GM23338 (cell line): ENCODE measurements at regions not wholly inside any gene's neighbourhood (a gene's known extent, or its start where the extent isn't known, plus 50 kb on each side); places are given as distances from the start of the nearest gene placed in this dataset.

Experiments used
- ATAC-seq: fragments of 200-7000 bp; cut with Tn5 transposase; 3 replicates; pipeline ENCODE4 v1.9.1; 2020
- DNase-seq: peaks from one replicate; pipeline ENCODE4 v3.0.0-alpha.2; 2015; ENCODE audit warnings: low spot score
- H2AFZ ChIP-seq: fragments of 200-600 bp; sonication (generic); 2 replicates; pipeline ENCODE4 v1.8.0; 2016; ENCODE audit warnings: antibody characterized with exemption, mild to moderate bottlenecking, moderate library complexity
- H3F3A ChIP-seq: fragments of 200-600 bp; sonication (generic); replicated peaks from 2 replicates; pipeline ENCODE4 v1.8.0; 2017; ENCODE audit warnings: antibody characterized with exemption, mixed run types, low read depth
- H3K27ac ChIP-seq: fragments of 200-600 bp; sonication (generic); 2 replicates; pipeline ENCODE4 v1.6.1; 2016; ENCODE audit warnings: low read depth
- H3K27me3 ChIP-seq: fragments of 200-600 bp; sonication (generic); 2 replicates; pipeline ENCODE4 v1.8.0; 2016; ENCODE audit warnings: mild to moderate bottlenecking, mixed run types, moderate library complexity; ENCODE audit not compliant: insufficient read depth
- H3K36me3 ChIP-seq: fragments of 200-600 bp; sonication (generic); 2 replicates; pipeline ENCODE4 v1.8.0; 2016; ENCODE audit warnings: mild to moderate bottlenecking; ENCODE audit not compliant: insufficient read depth
- H3K4me1 ChIP-seq: fragments of 200-600 bp; sonication (generic); 2 replicates; pipeline ENCODE4 v1.8.0; 2016; ENCODE audit warnings: mild to moderate bottlenecking, moderate library complexity; ENCODE audit not compliant: insufficient read depth
- H3K4me2 ChIP-seq: fragments of 200-600 bp; sonication (generic); 2 replicates; pipeline ENCODE4 v1.7.1; 2017; ENCODE audit warnings: mixed run types
- H3K4me3 ChIP-seq: fragments of 200-600 bp; sonication (generic); 2 replicates; pipeline ENCODE4 v1.6.1; 2016; ENCODE audit warnings: mixed run types
- H3K79me2 ChIP-seq: fragments of 200-600 bp; sonication (generic); replicated peaks from 2 replicates; pipeline ENCODE4 v1.8.0; 2017; ENCODE audit warnings: mild to moderate bottlenecking; ENCODE audit not compliant: insufficient read depth
- H3K9me2 ChIP-seq: fragments of 200-600 bp; sonication (generic); 2 replicates; pipeline ENCODE4 v1.8.0; 2017; ENCODE audit not compliant: insufficient read depth
- H4K20me1 ChIP-seq: fragments of 200-600 bp; sonication (generic); replicated peaks from 2 replicates; pipeline ENCODE4 v1.8.0; 2017; ENCODE audit warnings: mild to moderate bottlenecking; ENCODE audit not compliant: insufficient read depth
- H3K27ac Mint-ChIP-seq: 2 replicates; pipeline ENCODE4 v1.8.0; 2020; ENCODE audit warnings: inconsistent platforms, mild to moderate bottlenecking, moderate library complexity, mixed read lengths
- H3K27me3 Mint-ChIP-seq: 3 replicates; pipeline ENCODE4 v1.8.0; 2022; ENCODE audit warnings: low read depth, mild to moderate bottlenecking, moderate library complexity, mixed read lengths, inconsistent platforms; ENCODE audit not compliant: insufficient read depth, poor library complexity
- H3K36me3 Mint-ChIP-seq: 3 replicates; pipeline ENCODE4 v1.8.0; 2021; ENCODE audit warnings: low read depth, mild to moderate bottlenecking, inconsistent platforms, moderate library complexity, mixed read lengths
- H3K4me1 Mint-ChIP-seq: 3 replicates; pipeline ENCODE4 v1.8.0; 2020; ENCODE audit warnings: mild to moderate bottlenecking, inconsistent platforms, mixed read lengths
- H3K4me3 Mint-ChIP-seq: 3 replicates; pipeline ENCODE4 v1.8.0; 2021; ENCODE audit warnings: moderate library complexity, mild to moderate bottlenecking, inconsistent platforms, mixed read lengths
- H3K9me3 Mint-ChIP-seq: 3 replicates; pipeline ENCODE4 v1.8.0; 2020; ENCODE audit warnings: moderate library complexity, mild to moderate bottlenecking, inconsistent platforms, mixed read lengths
- CREB1 ChIP-seq: fragments of 250-450 bp; sonication (Bioruptor Pico); IDR thresholded peaks from 2 replicates; pipeline ENCODE4 v1.5.0; 2020; ENCODE audit warnings: low read depth, mild to moderate bottlenecking, moderate library complexity
- EZH2phosphoT487 ChIP-seq: fragments of 200-600 bp; sonication (generic); IDR thresholded peaks from one replicate; pipeline ENCODE4 v1.8.1; 2018; ENCODE audit warnings: antibody characterized with exemption; ENCODE audit not compliant: unreplicated experiment
- JUNB ChIP-seq: IDR thresholded peaks from one replicate; pipeline ENCODE4 v1.6.1; 2016; ENCODE audit warnings: antibody characterized with exemption; ENCODE audit not compliant: unreplicated experiment
- NANOG ChIP-seq: IDR thresholded peaks from 2 replicates; pipeline ENCODE4 v1.6.1; 2016; ENCODE audit warnings: antibody characterized with exemption, borderline replicate concordance
- POLR2AphosphoS5 ChIP-seq: IDR thresholded peaks from 2 replicates; pipeline ENCODE4 v1.6.1; 2016; ENCODE audit warnings: antibody characterized with exemption, low read depth
- STAT1 ChIP-seq: IDR thresholded peaks from one replicate; pipeline ENCODE4 v1.6.1; 2016; ENCODE audit warnings: antibody characterized with exemption; ENCODE audit not compliant: unreplicated experiment
- ZNF114 ChIP-seq: fragments of 250-450 bp; sonication (Bioruptor Pico); IDR thresholded peaks from 2 replicates; pipeline ENCODE4 v1.5.0; 2020; ENCODE audit warnings: mild to moderate bottlenecking, moderate library complexity
- ZNF331 ChIP-seq: fragments of 250-450 bp; sonication (Bioruptor Pico); IDR thresholded peaks from 2 replicates; pipeline ENCODE4 v1.5.0; 2020; ENCODE audit warnings: low read depth, mild to moderate bottlenecking, moderate library complexity
- TF ChIP-seq, protein P1 (sequence below): fragments of 250-450 bp; sonication (Bioruptor Pico); IDR thresholded peaks from 2 replicates; pipeline ENCODE4 v1.5.0; 2020; ENCODE audit warnings: mild to moderate bottlenecking, moderate library complexity
- TF ChIP-seq, protein P2 (sequence below), 2 experiments: fragments of 200-600 bp in 1 of 2; sonication (generic) in 1 of 2; conservative IDR thresholded peaks; 2 replicates each; pipeline versions ENCODE4 v1.5.1 to v1.6.1; 2016 to 2017; ENCODE audit warnings: antibody characterized with exemption in 2 of 2, low read depth in 2 of 2, mild to moderate bottlenecking in 2 of 2, moderate library complexity in 1 of 2
- TF ChIP-seq, protein P3 (sequence below): IDR thresholded peaks from 2 replicates; pipeline ENCODE4 v1.6.1; 2016; ENCODE audit warnings: antibody characterized with exemption
- TF ChIP-seq, protein P4 (sequence below): IDR thresholded peaks from one replicate; pipeline ENCODE4 v1.6.1; 2018; ENCODE audit warnings: antibody characterized with exemption; ENCODE audit not compliant: unreplicated experiment

DNA sequence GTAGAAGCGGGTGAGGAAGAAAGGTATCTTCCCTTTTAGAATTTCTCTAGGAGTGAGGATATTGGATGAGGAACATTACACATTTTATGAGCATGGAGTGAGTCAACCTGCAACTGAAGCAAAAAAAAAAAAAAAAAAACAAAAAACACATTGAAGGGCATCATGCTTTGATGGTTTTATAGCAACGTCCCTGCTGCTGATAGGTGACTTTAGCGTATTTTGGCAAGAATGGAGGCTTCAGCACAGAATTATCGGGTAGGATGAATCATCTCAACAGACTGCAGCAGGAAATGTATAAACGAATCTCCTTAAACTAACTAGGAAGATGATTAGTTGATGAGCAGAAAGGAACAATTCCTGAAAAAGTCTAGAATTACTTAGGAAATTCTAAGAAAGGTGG is 1359.6 kb upstream of the ATXN8OS start:
- H3K27ac ChIP-seq: no peak overlapping the region
- ATAC-seq: no peak
- no peaks in the 10 kb centered on the region for H4K20me1 ChIP-seq
- no peaks in the 10 kb centered on the region for H3K9me3 Mint-ChIP-seq
- TF ChIP-seq, protein P1, sequence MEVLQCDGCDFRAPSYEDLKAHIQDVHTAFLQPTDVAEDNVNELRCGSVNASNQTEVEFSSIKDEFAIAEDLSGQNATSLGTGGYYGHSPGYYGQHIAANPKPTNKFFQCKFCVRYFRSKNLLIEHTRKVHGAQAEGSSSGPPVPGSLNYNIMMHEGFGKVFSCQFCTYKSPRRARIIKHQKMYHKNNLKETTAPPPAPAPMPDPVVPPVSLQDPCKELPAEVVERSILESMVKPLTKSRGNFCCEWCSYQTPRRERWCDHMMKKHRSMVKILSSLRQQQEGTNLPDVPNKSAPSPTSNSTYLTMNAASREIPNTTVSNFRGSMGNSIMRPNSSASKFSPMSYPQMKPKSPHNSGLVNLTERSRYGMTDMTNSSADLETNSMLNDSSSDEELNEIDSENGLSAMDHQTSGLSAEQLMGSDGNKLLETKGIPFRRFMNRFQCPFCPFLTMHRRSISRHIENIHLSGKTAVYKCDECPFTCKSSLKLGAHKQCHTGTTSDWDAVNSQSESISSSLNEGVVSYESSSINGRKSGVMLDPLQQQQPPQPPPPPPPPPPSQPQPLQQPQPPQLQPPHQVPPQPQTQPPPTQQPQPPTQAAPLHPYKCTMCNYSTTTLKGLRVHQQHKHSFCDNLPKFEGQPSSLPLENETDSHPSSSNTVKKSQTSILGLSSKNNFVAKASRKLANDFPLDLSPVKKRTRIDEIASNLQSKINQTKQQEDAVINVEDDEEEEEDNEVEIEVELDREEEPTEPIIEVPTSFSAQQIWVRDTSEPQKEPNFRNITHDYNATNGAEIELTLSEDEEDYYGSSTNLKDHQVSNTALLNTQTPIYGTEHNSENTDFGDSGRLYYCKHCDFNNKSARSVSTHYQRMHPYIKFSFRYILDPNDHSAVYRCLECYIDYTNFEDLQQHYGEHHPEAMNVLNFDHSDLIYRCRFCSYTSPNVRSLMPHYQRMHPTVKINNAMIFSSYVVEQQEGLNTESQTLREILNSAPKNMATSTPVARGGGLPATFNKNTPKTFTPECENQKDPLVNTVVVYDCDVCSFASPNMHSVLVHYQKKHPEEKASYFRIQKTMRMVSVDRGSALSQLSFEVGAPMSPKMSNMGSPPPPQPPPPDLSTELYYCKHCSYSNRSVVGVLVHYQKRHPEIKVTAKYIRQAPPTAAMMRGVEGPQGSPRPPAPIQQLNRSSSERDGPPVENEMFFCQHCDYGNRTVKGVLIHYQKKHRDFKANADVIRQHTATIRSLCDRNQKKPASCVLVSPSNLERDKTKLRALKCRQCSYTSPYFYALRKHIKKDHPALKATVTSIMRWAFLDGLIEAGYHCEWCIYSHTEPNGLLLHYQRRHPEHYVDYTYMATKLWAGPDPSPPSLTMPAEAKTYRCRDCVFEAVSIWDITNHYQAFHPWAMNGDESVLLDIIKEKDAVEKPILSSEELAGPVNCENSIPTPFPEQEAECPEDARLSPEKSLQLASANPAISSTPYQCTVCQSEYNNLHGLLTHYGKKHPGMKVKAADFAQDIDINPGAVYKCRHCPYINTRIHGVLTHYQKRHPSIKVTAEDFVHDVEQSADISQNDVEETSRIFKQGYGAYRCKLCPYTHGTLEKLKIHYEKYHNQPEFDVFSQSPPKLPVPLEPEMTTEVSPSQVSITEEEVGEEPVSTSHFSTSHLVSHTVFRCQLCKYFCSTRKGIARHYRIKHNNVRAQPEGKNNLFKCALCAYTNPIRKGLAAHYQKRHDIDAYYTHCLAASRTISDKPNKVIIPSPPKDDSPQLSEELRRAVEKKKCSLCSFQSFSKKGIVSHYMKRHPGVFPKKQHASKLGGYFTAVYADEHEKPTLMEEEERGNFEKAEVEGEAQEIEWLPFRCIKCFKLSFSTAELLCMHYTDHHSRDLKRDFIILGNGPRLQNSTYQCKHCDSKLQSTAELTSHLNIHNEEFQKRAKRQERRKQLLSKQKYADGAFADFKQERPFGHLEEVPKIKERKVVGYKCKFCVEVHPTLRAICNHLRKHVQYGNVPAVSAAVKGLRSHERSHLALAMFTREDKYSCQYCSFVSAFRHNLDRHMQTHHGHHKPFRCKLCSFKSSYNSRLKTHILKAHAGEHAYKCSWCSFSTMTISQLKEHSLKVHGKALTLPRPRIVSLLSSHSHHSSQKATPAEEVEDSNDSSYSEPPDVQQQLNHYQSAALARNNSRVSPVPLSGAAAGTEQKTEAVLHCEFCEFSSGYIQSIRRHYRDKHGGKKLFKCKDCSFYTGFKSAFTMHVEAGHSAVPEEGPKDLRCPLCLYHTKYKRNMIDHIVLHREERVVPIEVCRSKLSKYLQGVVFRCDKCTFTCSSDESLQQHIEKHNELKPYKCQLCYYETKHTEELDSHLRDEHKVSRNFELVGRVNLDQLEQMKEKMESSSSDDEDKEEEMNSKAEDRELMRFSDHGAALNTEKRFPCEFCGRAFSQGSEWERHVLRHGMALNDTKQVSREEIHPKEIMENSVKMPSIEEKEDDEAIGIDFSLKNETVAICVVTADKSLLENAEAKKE (CRISPR knock-in tag): no peak
- TF ChIP-seq NANOG (no peak), CREB1 (no peak), POLR2AphosphoS5 (no peak), EZH2phosphoT487 (no peak), STAT1 (no peak), JUNB (no peak), ZNF114 (CRISPR knock-in tag) (no peak), ZNF331 (CRISPR knock-in tag) (no peak)
- TF ChIP-seq, protein P2, sequence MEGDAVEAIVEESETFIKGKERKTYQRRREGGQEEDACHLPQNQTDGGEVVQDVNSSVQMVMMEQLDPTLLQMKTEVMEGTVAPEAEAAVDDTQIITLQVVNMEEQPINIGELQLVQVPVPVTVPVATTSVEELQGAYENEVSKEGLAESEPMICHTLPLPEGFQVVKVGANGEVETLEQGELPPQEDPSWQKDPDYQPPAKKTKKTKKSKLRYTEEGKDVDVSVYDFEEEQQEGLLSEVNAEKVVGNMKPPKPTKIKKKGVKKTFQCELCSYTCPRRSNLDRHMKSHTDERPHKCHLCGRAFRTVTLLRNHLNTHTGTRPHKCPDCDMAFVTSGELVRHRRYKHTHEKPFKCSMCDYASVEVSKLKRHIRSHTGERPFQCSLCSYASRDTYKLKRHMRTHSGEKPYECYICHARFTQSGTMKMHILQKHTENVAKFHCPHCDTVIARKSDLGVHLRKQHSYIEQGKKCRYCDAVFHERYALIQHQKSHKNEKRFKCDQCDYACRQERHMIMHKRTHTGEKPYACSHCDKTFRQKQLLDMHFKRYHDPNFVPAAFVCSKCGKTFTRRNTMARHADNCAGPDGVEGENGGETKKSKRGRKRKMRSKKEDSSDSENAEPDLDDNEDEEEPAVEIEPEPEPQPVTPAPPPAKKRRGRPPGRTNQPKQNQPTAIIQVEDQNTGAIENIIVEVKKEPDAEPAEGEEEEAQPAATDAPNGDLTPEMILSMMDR (conservative IDR thresholded peaks at IDR 0.05; ENCODE audit: low read depth in 2 of 2): no peak
- TF ChIP-seq, protein P3, sequence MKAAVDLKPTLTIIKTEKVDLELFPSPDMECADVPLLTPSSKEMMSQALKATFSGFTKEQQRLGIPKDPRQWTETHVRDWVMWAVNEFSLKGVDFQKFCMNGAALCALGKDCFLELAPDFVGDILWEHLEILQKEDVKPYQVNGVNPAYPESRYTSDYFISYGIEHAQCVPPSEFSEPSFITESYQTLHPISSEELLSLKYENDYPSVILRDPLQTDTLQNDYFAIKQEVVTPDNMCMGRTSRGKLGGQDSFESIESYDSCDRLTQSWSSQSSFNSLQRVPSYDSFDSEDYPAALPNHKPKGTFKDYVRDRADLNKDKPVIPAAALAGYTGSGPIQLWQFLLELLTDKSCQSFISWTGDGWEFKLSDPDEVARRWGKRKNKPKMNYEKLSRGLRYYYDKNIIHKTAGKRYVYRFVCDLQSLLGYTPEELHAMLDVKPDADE: no peak
- TF ChIP-seq, protein P4, sequence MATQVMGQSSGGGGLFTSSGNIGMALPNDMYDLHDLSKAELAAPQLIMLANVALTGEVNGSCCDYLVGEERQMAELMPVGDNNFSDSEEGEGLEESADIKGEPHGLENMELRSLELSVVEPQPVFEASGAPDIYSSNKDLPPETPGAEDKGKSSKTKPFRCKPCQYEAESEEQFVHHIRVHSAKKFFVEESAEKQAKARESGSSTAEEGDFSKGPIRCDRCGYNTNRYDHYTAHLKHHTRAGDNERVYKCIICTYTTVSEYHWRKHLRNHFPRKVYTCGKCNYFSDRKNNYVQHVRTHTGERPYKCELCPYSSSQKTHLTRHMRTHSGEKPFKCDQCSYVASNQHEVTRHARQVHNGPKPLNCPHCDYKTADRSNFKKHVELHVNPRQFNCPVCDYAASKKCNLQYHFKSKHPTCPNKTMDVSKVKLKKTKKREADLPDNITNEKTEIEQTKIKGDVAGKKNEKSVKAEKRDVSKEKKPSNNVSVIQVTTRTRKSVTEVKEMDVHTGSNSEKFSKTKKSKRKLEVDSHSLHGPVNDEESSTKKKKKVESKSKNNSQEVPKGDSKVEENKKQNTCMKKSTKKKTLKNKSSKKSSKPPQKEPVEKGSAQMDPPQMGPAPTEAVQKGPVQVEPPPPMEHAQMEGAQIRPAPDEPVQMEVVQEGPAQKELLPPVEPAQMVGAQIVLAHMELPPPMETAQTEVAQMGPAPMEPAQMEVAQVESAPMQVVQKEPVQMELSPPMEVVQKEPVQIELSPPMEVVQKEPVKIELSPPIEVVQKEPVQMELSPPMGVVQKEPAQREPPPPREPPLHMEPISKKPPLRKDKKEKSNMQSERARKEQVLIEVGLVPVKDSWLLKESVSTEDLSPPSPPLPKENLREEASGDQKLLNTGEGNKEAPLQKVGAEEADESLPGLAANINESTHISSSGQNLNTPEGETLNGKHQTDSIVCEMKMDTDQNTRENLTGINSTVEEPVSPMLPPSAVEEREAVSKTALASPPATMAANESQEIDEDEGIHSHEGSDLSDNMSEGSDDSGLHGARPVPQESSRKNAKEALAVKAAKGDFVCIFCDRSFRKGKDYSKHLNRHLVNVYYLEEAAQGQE: no peak
- no peaks in the 10 kb centered on the region for H3K36me3 ChIP-seq
- DNase-seq: no peak
- H3K4me1 Mint-ChIP-seq: peaks cover 18% of the 10 kb centered on the region
- no peaks in the 10 kb centered on the region for H3K27me3 ChIP-seq
- no peak overlapping the region for H3K4me2 ChIP-seq
- H3F3A ChIP-seq: no peaks in the 10 kb centered on the region
- H3K4me3 ChIP-seq: no peak overlapping the region
- no peaks in the 10 kb centered on the region for H3K27me3 Mint-ChIP-seq
- H3K4me1 ChIP-seq: peaks cover 19% of the 10 kb centered on the region; the same call in 1 of the 2 replicates
- no peaks in the 10 kb centered on the region for H3K79me2 ChIP-seq
- no peaks in the 10 kb centered on the region for H3K36me3 Mint-ChIP-seq
- no peaks in the 10 kb centered on the region for H3K9me2 ChIP-seq
- H3K4me3 Mint-ChIP-seq: no peak overlapping the region
- peak overlapping the region; percentile 37; the same call in 1 of the 2 replicates for H3K27ac Mint-ChIP-seq
- H2AFZ ChIP-seq: peak overlapping the region; percentile 4; the same call in 1 of the 2 replicates
